GM12878 (cell line): ENCODE measurements at regions not wholly inside any gene's neighbourhood (a gene's known extent, or its start where the extent isn't known, plus 50 kb on each side); places are given as distances from the start of the nearest gene placed in this dataset.

Experiments
- ATAC-seq: fragments of 200-7000 bp; cut with Tn5 transposase; 3 replicates; pipeline ENCODE4 v1.9.1; 2020; ENCODE audit warnings: mild to moderate bottlenecking, moderate library complexity
- BruUV-seq: library from RNA; stranded (reverse); fragments of 400-500 nt; replicated peaks from 2 replicates; lab custom pipeline; 2021; lab: Mats Ljungman, UMichigan
- CTCF ChIA-PET: fragments of 300-600 bp; sonication (Branson Sonifier 250); formaldehyde crosslinking; extraction: SDS; loops from one replicate; lab custom pipeline; 2021; ENCODE audit warnings: inconsistent platforms; lab: Yijun Ruan, JAX
- POLR2A ChIA-PET: fragments of 350-600 bp; formaldehyde crosslinking; extraction: SDS; loops from one replicate; lab custom pipeline; 2021; ENCODE audit warnings: inconsistent platforms; lab: Charles Lee
- RAD21 ChIA-PET: fragments of 300-600 bp; sonication (Branson Sonifier 250); formaldehyde crosslinking; loops from one replicate; lab custom pipeline; 2023; ENCODE audit warnings: antibody characterized with exemption; ENCODE audit not compliant: unreplicated experiment; lab: Charles Lee
- SMC1A ChIA-PET: fragments of 300-600 bp; sonication (Branson Sonifier 250); formaldehyde crosslinking; loops from one replicate; lab custom pipeline; 2023; ENCODE audit not compliant: unreplicated experiment, uncharacterized antibody; lab: Charles Lee
- DNase-seq: peaks from one replicate; pipeline ENCODE4 v3.0.0-alpha.2; 2011; ENCODE audit warnings: low read depth, low spot score
- FAIRE-seq: peaks from 3 replicates; lab custom pipeline; 2011; peaks lifted over from hg19 to GRCh38; lab: Jason Lieb, UNC
- H2AFZ ChIP-seq: 2 replicates; pipeline ENCODE4 v1.6.0; 2011; ENCODE audit warnings: low read depth, low read length, control low read depth; ENCODE audit not compliant: control insufficient read depth
- H3K27ac ChIP-seq: 2 replicates; pipeline ENCODE4 v1.5.1; 2011; ENCODE audit warnings: control low read depth; ENCODE audit not compliant: control insufficient read depth, insufficient read depth
- H3K27me3 ChIP-seq, 2 experiments: replicated peaks in 1 of 2; 2 replicates each; pipeline versions ENCODE4 v1.6.0 to v1.6.1; 2011; ENCODE audit warnings: low read length in 1 of 2; ENCODE audit not compliant: control insufficient read depth in 2 of 2, insufficient read depth in 2 of 2
- H3K36me3 ChIP-seq, 2 experiments: 2 replicates each; pipeline ENCODE4 v1.5.1; 2011; ENCODE audit warnings: low read length in 1 of 2; ENCODE audit not compliant: control insufficient read depth in 2 of 2, insufficient read depth in 2 of 2
- H3K4me1 ChIP-seq: 2 replicates; pipeline ENCODE4 v1.6.1; 2011; ENCODE audit warnings: mild to moderate bottlenecking, low read length, moderate library complexity, mixed read lengths; ENCODE audit not compliant: control insufficient read depth, insufficient read depth
- H3K4me2 ChIP-seq: 2 replicates; pipeline ENCODE4 v1.6.0; 2011; ENCODE audit warnings: control low read depth; ENCODE audit not compliant: control insufficient read depth, insufficient read depth
- H3K4me3 ChIP-seq: fragments of 200-600 bp; sonication (generic); 2 replicates; pipeline ENCODE4 v1.5.1; 2016
- H3K79me2 ChIP-seq: 2 replicates; pipeline ENCODE4 v1.6.0; 2011; ENCODE audit warnings: low read length; ENCODE audit not compliant: control insufficient read depth, insufficient read depth
- H3K9ac ChIP-seq: 2 replicates; pipeline ENCODE4 v1.8.0; 2011; ENCODE audit warnings: low read length, control low read depth, mixed read lengths; ENCODE audit not compliant: control insufficient read depth, insufficient read depth
- H3K9me3 ChIP-seq: replicated peaks from 3 replicates; pipeline ENCODE4 v1.5.1; 2011; ENCODE audit warnings: mild to moderate bottlenecking, low read length; ENCODE audit not compliant: control insufficient read depth, insufficient read depth
- H4K20me1 ChIP-seq: 2 replicates; pipeline ENCODE4 v1.6.0; 2011; ENCODE audit not compliant: control insufficient read depth, insufficient read depth
- E4F1 ChIP-seq: fragments of 450-650 bp; IDR thresholded peaks from 2 replicates; pipeline ENCODE4 v1.6.1; 2018; ENCODE audit warnings: borderline replicate concordance, mild to moderate bottlenecking; ENCODE audit not compliant: partially characterized antibody
- HDGF ChIP-seq: fragments of 450-650 bp; IDR thresholded peaks from 2 replicates; pipeline ENCODE4 v1.6.1; 2016; ENCODE audit warnings: antibody characterized with exemption
- POLR2AphosphoS5 ChIP-seq: IDR thresholded peaks from 2 replicates; pipeline ENCODE4 v1.6.1; 2011; ENCODE audit warnings: mild to moderate bottlenecking, low read length, inconsistent platforms
- REST ChIP-seq: IDR thresholded peaks from 2 replicates; pipeline ENCODE4 v1.6.1; 2012; ENCODE audit warnings: mild to moderate bottlenecking, low read depth, low read length
- SMARCA5 ChIP-seq: fragments of 450-650 bp; IDR thresholded peaks from 2 replicates; pipeline ENCODE4 v1.6.1; 2017; ENCODE audit warnings: mild to moderate bottlenecking
- ZBTB40 ChIP-seq: fragments of 450-650 bp; IDR thresholded peaks from 2 replicates; pipeline ENCODE4 v1.6.1; 2016; ENCODE audit warnings: mild to moderate bottlenecking, moderate library complexity, borderline replicate concordance
- WGBS: methylation state at CpG from one replicate; pipeline ENCODE4 v1.1.6; 2016; ENCODE audit warnings: low lambda C conversion rate; ENCODE audit not compliant: insufficient replicate concordance, insufficient coverage; ENCODE audit errors: missing lambda C conversion rate; 5-methylcytosine and 5-hydroxymethylcytosine counted together
- in situ Hi-C: fragments of 300-500 bp; cut with MboI; formaldehyde crosslinking; loops from 9 replicates; pipeline ENCODE4 v1.14.3; 2018; ENCODE audit warnings: mixed read lengths
- intact Hi-C: fragments of 100-400 bp; cut with micrococcal nuclease; formaldehyde crosslinking; loops from one replicate; pipeline ENCODE4 v1.14.2; 2022; ENCODE audit not compliant: unreplicated experiment
- TF ChIP-seq, protein P1 (sequence below): fragments of 450-650 bp; formaldehyde crosslinking; IDR thresholded peaks from 2 replicates; pipeline ENCODE4 v1.5.0; 2022; ENCODE audit warnings: mild to moderate bottlenecking, missing genetic modification characterization

DNA sequence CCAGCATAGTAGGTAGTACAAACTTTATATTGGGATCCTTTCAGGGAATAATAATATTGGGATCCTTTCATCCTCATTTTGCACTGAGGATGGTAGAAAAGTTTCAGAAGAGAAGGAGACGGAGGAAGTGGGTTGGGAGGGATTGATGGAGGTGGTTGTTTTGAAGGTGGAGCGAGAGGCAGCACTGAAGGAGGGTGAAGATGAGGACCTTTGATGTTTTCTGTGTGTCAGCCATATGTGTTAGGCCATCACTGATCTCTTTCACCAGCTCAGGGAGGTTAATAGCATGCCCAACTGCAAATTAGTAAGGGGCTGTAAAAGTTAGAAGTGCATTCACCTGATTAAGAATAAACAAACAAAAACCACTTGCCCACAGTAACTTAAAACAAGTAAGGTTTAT, 275.5 kb upstream of the B3GAT1 start (continued):
- TF ChIP-seq, protein P1, sequence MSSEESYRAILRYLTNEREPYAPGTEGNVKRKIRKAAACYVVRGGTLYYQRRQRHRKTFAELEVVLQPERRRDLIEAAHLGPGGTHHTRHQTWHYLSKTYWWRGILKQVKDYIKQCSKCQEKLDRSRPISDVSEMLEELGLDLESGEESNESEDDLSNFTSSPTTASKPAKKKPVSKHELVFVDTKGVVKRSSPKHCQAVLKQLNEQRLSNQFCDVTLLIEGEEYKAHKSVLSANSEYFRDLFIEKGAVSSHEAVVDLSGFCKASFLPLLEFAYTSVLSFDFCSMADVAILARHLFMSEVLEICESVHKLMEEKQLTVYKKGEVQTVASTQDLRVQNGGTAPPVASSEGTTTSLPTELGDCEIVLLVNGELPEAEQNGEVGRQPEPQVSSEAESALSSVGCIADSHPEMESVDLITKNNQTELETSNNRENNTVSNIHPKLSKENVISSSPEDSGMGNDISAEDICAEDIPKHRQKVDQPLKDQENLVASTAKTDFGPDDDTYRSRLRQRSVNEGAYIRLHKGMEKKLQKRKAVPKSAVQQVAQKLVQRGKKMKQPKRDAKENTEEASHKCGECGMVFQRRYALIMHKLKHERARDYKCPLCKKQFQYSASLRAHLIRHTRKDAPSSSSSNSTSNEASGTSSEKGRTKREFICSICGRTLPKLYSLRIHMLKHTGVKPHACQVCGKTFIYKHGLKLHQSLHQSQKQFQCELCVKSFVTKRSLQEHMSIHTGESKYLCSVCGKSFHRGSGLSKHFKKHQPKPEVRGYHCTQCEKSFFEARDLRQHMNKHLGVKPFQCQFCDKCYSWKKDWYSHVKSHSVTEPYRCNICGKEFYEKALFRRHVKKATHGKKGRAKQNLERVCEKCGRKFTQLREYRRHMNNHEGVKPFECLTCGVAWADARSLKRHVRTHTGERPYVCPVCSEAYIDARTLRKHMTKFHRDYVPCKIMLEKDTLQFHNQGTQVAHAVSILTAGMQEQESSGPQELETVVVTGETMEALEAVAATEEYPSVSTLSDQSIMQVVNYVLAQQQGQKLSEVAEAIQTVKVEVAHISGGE, result no peak

- Histone ChIP-seq H2AFZ (no peak overlapping the region), H3K4me1 (no peaks in the 10 kb centered on the region), H3K27me3 (no peaks in the 10 kb centered on the region; a peak in 3 of 4 replicates)
- BruUV-seq, result no TSS peak
- in situ Hi-C loops, result no loop called here
- peak; percentile 71 for TF ChIP-seq REST
- TF ChIP-seq ZBTB40, result no peak
- TF ChIP-seq SMARCA5, result no peak
- TF ChIP-seq POLR2AphosphoS5, result no peak
- no peak for TF ChIP-seq HDGF
- TF ChIP-seq E4F1, result no peak
- TF ChIP-seq, all 136 proteins: peak for 1
- intact Hi-C loops, result no loop called here
- POLR2A ChIA-PET, result no interaction called here
- Histone ChIP-seq H3K9me3 (no peaks in the 10 kb centered on the region), H3K4me3 (no peak overlapping the region), H3K9ac (no peak overlapping the region), H4K20me1 (no peaks in the 10 kb centered on the region; the same call in 1 of the 2 replicates), H3K79me2 (no peaks in the 10 kb centered on the region), H3K36me3 (no peaks in the 10 kb centered on the region), H3K27ac (no peak overlapping the region), H3K4me2 (no peak overlapping the region)
- SMC1A ChIA-PET, result no interaction called here
- FAIRE-seq (no peak), ATAC-seq (no peak), DNase-seq (no peak)
- WGBS, result 0% methylated on average over 6 of the region's 6 CpGs
- CTCF ChIA-PET, result no interaction called here
- RAD21 ChIA-PET, result no interaction called here
Measured at GRCh38 chr11:134686460-134687061, 274.5 kb upstream of the B3GAT1 start.
